Skeletal muscle tissue (tissue), 3 donors: ENCODE measurements at regions not wholly inside any gene's neighbourhood (a gene's known extent, or its start where the extent isn't known, plus 50 kb on each side); places are given as distances from the start of the nearest gene placed in this dataset.
A peak's percentile ranks its signal among the peaks of the same experiment; 100 is the strongest.
"Not testable (repeated sequence)": the region's sequence is repeated elsewhere in the genome, so short reads cannot be mapped to it uniquely, and the experiment has no call there.

Experiments used
- H3K27ac ChIP-seq: one replicate; pipeline ENCODE4 v1.7.0; 2013; ENCODE audit warnings: mild to moderate bottlenecking, low read depth, low read length, inconsistent platforms
- H3K27me3 ChIP-seq, 3 donors: one replicate each; pipeline ENCODE4 v1.7.0; 2013; ENCODE audit warnings: low read length in 3 of 3; ENCODE audit not compliant: control insufficient read depth in 3 of 3, insufficient read depth in 3 of 3
- H3K36me3 ChIP-seq, 3 donors: one replicate each; pipeline ENCODE4 v1.7.0; 2013; ENCODE audit warnings: low read length in 3 of 3; ENCODE audit not compliant: control insufficient read depth in 3 of 3, insufficient read depth in 3 of 3
- H3K4me1 ChIP-seq, 3 donors: one replicate each; pipeline ENCODE4 v1.7.0; 2013; ENCODE audit warnings: low read length in 3 of 3, mild to moderate bottlenecking in 3 of 3; ENCODE audit not compliant: control insufficient read depth in 3 of 3, insufficient read depth in 3 of 3
- H3K4me3 ChIP-seq, 3 donors: one replicate each; pipeline ENCODE4 v1.7.0; 2013; ENCODE audit warnings: low read length in 3 of 3
- H3K9ac ChIP-seq, 3 donors: one replicate each; pipeline ENCODE4 v1.7.0; 2013; ENCODE audit warnings: low read length in 3 of 3, mild to moderate bottlenecking in 3 of 3, moderate library complexity in 2 of 3, low read depth in 1 of 3
- H3K9me3 ChIP-seq, 3 donors: one replicate each; pipeline ENCODE4 v1.7.0; 2013; ENCODE audit warnings: low read length in 3 of 3; ENCODE audit not compliant: control insufficient read depth in 3 of 3
- donor health status: Osteomylitis.

GRCh38 chr6:27806981-27807440 lies 105.2 kb downstream of the OR2B2 start:
- Histone ChIP-seq H3K9me3 (no peaks in the 10 kb centered on the region), H3K4me1 (peaks cover 8 to 18% (median 16%) of the 10 kb centered on the region in 3 donors), H3K36me3 (no peaks in the 10 kb centered on the region), H3K27ac (peak overlapping the region; percentile 48), H3K27me3 (peaks cover 22 to 34% (median 30%) of the 10 kb centered on the region in 3 donors), H3K9ac (peak overlapping the region in 1 of 3 donors; percentile 2), H3K4me3 (peak overlapping the region; percentile 68 to 83 (median 69))

- no peak overlapping the region for H3K4me3 ChIP-seq
- no peak overlapping the region for H3K27ac ChIP-seq
- no peaks in the 10 kb centered on the region for H3K9me3 ChIP-seq
- peaks cover 18 to 28% (median 25%) of the 10 kb centered on the region in 3 donors for H3K27me3 ChIP-seq
- H3K4me1 ChIP-seq = peaks cover 5 to 15% (median 13%) of the 10 kb centered on the region in 3 donors
- no peak overlapping the region for H3K9ac ChIP-seq
- no peaks in the 10 kb centered on the region for H3K36me3 ChIP-seq
Observed at GRCh38 chr6:27805347-27805746, 106.8 kb downstream of the OR2B2 start.

GRCh38 chr6:27804851-27805250 lies 107.3 kb downstream of the OR2B2 start:
- Histone ChIP-seq H3K9ac (no peak overlapping the region), H3K9me3 (no peaks in the 10 kb centered on the region)

GRCh38 chr6:27800731-27801373 lies 111.3 kb downstream of the OR2B2 start:
- Histone ChIP-seq H3K4me3 (no peak overlapping the region), H3K4me1 (no peaks in the 10 kb centered on the region), H3K9ac (no peak overlapping the region), H3K27me3 (peaks cover 0 to 3% (median 0%) of the 10 kb centered on the region in 3 donors), H3K27ac (no peak overlapping the region), H3K9me3 (no peaks in the 10 kb centered on the region), H3K36me3 (no peaks in the 10 kb centered on the region)

More at GRCh38 chr6:27804851-27805250, 107.3 kb downstream of the OR2B2 start:
- Histone ChIP-seq H3K4me3 (no peak overlapping the region), H3K4me1 (peaks cover 0 to 10% (median 10%) of the 10 kb centered on the region in 3 donors), H3K27ac (no peak overlapping the region), H3K27me3 (peaks cover 13 to 24% (median 20%) of the 10 kb centered on the region in 3 donors), H3K36me3 (no peaks in the 10 kb centered on the region)

- Histone ChIP-seq H3K27me3 (no peaks in the 10 kb centered on the region), H3K4me1 (no peaks in the 10 kb centered on the region), H3K9me3 (no peaks in the 10 kb centered on the region), H3K9ac (no peak overlapping the region), H3K36me3 (no peaks in the 10 kb centered on the region), H3K27ac (no peak overlapping the region), H3K4me3 (no peak overlapping the region)
Observed at GRCh38 chr6:27797960-27798359, 114.2 kb downstream of the OR2B2 start.

GRCh38 chr6:27796736-27797481 lies 115.3 kb downstream of the OR2B2 start:
- not testable (repeated sequence) for H3K36me3 ChIP-seq, H3K9ac ChIP-seq, H3K27ac ChIP-seq, H3K4me3 ChIP-seq, H3K27me3 ChIP-seq, H3K9me3 ChIP-seq
- H3K4me1 ChIP-seq = peaks cover 3 to 10% (median 8%) of the 10 kb centered on the region in 3 donors

- H3K36me3 ChIP-seq = no peaks in the 10 kb centered on the region
- H3K27ac ChIP-seq = no peak overlapping the region
- no peak overlapping the region for H3K4me3 ChIP-seq
- peaks cover 0 to 12% (median 6%) of the 10 kb centered on the region in 3 donors for H3K27me3 ChIP-seq
- peaks cover 3 to 18% (median 14%) of the 10 kb centered on the region in 3 donors for H3K4me1 ChIP-seq
- H3K9me3 ChIP-seq = no peaks in the 10 kb centered on the region
- no peak overlapping the region for H3K9ac ChIP-seq
Observed at GRCh38 chr6:27795697-27796494, 116.3 kb downstream of the OR2B2 start.

GRCh38 chr6:27791182-27791943 lies 120.8 kb downstream of the OR2B2 start:
- H3K27ac ChIP-seq = no peak overlapping the region
- H3K9ac ChIP-seq = peak overlapping the region in 1 of 3 donors; percentile 16

GRCh38 chr6:27788376-27788775 lies 123.8 kb downstream of the OR2B2 start:
- not testable (repeated sequence) for H3K36me3 ChIP-seq, H3K9ac ChIP-seq, H3K9me3 ChIP-seq, H3K4me3 ChIP-seq, H3K27ac ChIP-seq
- Histone ChIP-seq H3K27me3 (peaks cover 0 to 12% (median 11%) of the 10 kb centered on the region in 3 donors), H3K4me1 (peaks cover 3 to 18% (median 14%) of the 10 kb centered on the region in 3 donors)

More at GRCh38 chr6:27791182-27791943, 120.8 kb downstream of the OR2B2 start:
- Histone ChIP-seq H3K36me3 (no peaks in the 10 kb centered on the region), H3K4me1 (peaks cover 3 to 18% (median 14%) of the 10 kb centered on the region in 3 donors), H3K4me3 (peak overlapping the region; percentile 70 to 82 (median 74)), H3K9me3 (no peaks in the 10 kb centered on the region), H3K27me3 (peaks cover 0 to 12% (median 11%) of the 10 kb centered on the region in 3 donors)
